ENCODE measurements at regions not wholly inside any gene's neighbourhood (a gene's known extent, or its start where the extent isn't known, plus 50 kb on each side); places are given as distances from the start of the nearest gene placed in this dataset.

DNA sequence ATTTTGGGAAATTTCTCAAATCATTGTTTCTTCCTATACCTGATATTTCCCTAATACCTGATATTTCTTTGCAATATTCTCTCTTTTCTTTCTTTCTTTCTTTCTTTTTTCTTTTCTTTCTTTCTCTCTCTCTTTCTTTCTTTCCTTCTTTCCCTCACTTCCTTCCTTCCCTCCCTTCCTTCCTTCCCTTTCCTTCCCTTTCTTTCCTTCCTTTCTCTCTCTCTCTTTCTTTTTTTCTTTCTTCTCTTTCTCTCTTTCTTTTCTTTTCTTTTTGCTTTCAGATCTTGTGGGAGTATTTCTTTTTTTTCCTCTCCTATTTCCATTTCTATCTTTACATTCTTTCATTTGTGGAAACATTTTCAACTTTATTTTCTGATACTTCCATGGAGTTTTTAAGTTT is 76.1 kb upstream of the ANKEF1 start:
- Histone ChIP-seq H3K4me1 (ENCODE audit: insufficient read depth, low read length) (no peaks in the 10 kb centered on the region), H2AFZ (ENCODE audit: low read depth, low read length) (no peak overlapping the region), H4K20me1 (ENCODE audit: insufficient read depth, low read length) (no peaks in the 10 kb centered on the region), H3K79me2 (ENCODE audit: insufficient read depth, low read length) (no peaks in the 10 kb centered on the region), H3K4me2 (ENCODE audit: low read length) (no peak overlapping the region), H3K27me3 (ENCODE audit: insufficient read depth, low read length) (no peaks in the 10 kb centered on the region), H3K9me3 (ENCODE audit: insufficient read depth, low read depth, low read length) (no peaks in the 10 kb centered on the region), H3K9ac (ENCODE audit: low read length) (no peak overlapping the region), H3K27ac (ENCODE audit: low read depth, low read length) (no peak overlapping the region), H3K36me3 (ENCODE audit: insufficient read depth, low read length) (no peaks in the 10 kb centered on the region), H3K4me3 (ENCODE audit: insufficient read depth, low read depth, low read length) (no peak overlapping the region)
- H3K27me3 Mint-ChIP-seq (ENCODE audit: low read depth, unreplicated experiment): no peaks in the 10 kb centered on the region
- FAIRE-seq (no peak), DNase-seq (ENCODE audit: low read depth) (no peak)
- H3K4me3 Mint-ChIP-seq (ENCODE audit: unreplicated experiment): no peak overlapping the region
- H3K9me3 Mint-ChIP-seq (ENCODE audit: unreplicated experiment): no peaks in the 10 kb centered on the region
- H3K27ac Mint-ChIP-seq (ENCODE audit: unreplicated experiment): no peak overlapping the region
- no peaks in the 10 kb centered on the region for H3K36me3 Mint-ChIP-seq (ENCODE audit: low read depth, unreplicated experiment)
- H3K4me1 Mint-ChIP-seq (ENCODE audit: low read depth, unreplicated experiment): no peaks in the 10 kb centered on the region
- TF ChIP-seq, protein P1, sequence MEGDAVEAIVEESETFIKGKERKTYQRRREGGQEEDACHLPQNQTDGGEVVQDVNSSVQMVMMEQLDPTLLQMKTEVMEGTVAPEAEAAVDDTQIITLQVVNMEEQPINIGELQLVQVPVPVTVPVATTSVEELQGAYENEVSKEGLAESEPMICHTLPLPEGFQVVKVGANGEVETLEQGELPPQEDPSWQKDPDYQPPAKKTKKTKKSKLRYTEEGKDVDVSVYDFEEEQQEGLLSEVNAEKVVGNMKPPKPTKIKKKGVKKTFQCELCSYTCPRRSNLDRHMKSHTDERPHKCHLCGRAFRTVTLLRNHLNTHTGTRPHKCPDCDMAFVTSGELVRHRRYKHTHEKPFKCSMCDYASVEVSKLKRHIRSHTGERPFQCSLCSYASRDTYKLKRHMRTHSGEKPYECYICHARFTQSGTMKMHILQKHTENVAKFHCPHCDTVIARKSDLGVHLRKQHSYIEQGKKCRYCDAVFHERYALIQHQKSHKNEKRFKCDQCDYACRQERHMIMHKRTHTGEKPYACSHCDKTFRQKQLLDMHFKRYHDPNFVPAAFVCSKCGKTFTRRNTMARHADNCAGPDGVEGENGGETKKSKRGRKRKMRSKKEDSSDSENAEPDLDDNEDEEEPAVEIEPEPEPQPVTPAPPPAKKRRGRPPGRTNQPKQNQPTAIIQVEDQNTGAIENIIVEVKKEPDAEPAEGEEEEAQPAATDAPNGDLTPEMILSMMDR (IDR thresholded peaks at IDR 0.05; ENCODE audit: insufficient read depth, low read depth, low read length): no peak
- TF ChIP-seq EZH2 (IDR thresholded peaks at IDR 0.05; ENCODE audit: insufficient read depth, low read length): no peak

DNA sequence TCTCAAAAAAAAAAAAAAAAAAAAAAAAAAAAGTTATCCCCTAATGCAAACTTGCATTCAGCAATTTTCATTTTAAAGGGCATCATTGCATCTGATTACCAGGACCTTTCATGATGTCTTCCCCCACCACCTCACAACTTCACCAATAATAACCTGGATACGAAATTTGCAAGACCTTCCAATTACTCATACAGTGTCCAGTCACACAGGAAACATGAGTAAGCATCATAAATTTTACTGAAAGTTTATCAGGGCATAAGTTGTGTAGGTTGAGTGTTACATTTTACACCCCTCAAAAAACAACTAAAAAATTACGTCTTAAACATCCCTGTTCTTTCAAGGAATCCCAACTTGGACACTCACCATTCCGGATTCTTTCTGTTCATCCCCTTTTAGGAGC is 79.1 kb upstream of the ANKEF1 start:
- H2AFZ ChIP-seq (ENCODE audit: low read depth, low read length): no peak overlapping the region
- Mint-ChIP-seq H3K9me3 (ENCODE audit: unreplicated experiment) (no peaks in the 10 kb centered on the region), H3K27ac (ENCODE audit: unreplicated experiment) (no peak overlapping the region), H3K4me1 (ENCODE audit: low read depth, unreplicated experiment) (no peaks in the 10 kb centered on the region), H3K27me3 (ENCODE audit: low read depth, unreplicated experiment) (no peaks in the 10 kb centered on the region), H3K36me3 (ENCODE audit: low read depth, unreplicated experiment) (no peaks in the 10 kb centered on the region), H3K4me3 (ENCODE audit: unreplicated experiment) (no peak overlapping the region)
- H4K20me1 ChIP-seq (ENCODE audit: insufficient read depth, low read length): no peaks in the 10 kb centered on the region
- H3K4me3 ChIP-seq (ENCODE audit: insufficient read depth, low read depth, low read length): no peak overlapping the region
- no peaks in the 10 kb centered on the region for H3K27me3 ChIP-seq (ENCODE audit: insufficient read depth, low read length)
- H3K9ac ChIP-seq (ENCODE audit: low read length): no peak overlapping the region
- no peak for FAIRE-seq
- H3K36me3 ChIP-seq (ENCODE audit: insufficient read depth, low read length): no peaks in the 10 kb centered on the region
- no peaks in the 10 kb centered on the region for H3K4me1 ChIP-seq (ENCODE audit: insufficient read depth, low read length)
- no peak overlapping the region for H3K27ac ChIP-seq (ENCODE audit: low read depth, low read length)
- no peaks in the 10 kb centered on the region for H3K79me2 ChIP-seq (ENCODE audit: insufficient read depth, low read length)
- H3K4me2 ChIP-seq (ENCODE audit: low read length): no peak overlapping the region
- no peaks in the 10 kb centered on the region for H3K9me3 ChIP-seq (ENCODE audit: insufficient read depth, low read depth, low read length)
- TF ChIP-seq, protein P1 (IDR thresholded peaks at IDR 0.05; ENCODE audit: insufficient read depth, low read depth, low read length): no peak
- TF ChIP-seq EZH2 (IDR thresholded peaks at IDR 0.05; ENCODE audit: insufficient read depth, low read length): no peak
- peak; percentile 52 for DNase-seq (ENCODE audit: low read depth)

DNA sequence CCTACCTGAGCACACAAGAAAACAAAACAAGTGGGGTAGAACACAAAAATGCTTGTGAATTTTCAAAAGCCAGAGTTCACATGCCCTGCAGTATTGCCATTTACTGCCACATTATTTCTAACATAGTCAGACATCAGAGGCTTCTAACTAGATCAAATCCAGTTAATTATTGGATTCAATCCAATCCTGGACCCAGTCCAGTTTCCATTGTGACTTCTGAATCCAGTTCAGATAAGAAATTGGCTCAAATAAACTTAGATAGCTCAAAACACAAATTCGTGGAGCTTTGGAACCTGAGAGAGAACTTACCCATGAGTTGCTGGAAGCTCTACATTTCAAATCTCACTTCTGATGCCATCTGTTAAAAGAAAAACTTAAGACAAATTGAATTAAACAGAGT is 85.2 kb upstream of the ANKEF1 start:
- Histone ChIP-seq H2AFZ (ENCODE audit: low read depth, low read length) (no peak overlapping the region), H4K20me1 (ENCODE audit: insufficient read depth, low read length) (no peaks in the 10 kb centered on the region), H3K27me3 (ENCODE audit: insufficient read depth, low read length) (no peaks in the 10 kb centered on the region), H3K9me3 (ENCODE audit: insufficient read depth, low read depth, low read length) (no peaks in the 10 kb centered on the region), H3K4me1 (ENCODE audit: insufficient read depth, low read length) (no peaks in the 10 kb centered on the region), H3K4me3 (ENCODE audit: insufficient read depth, low read depth, low read length) (no peak overlapping the region), H3K4me2 (ENCODE audit: low read length) (no peak overlapping the region), H3K9ac (ENCODE audit: low read length) (no peak overlapping the region), H3K27ac (ENCODE audit: low read depth, low read length) (no peak overlapping the region), H3K36me3 (ENCODE audit: insufficient read depth, low read length) (no peaks in the 10 kb centered on the region), H3K79me2 (ENCODE audit: insufficient read depth, low read length) (no peaks in the 10 kb centered on the region)
- Mint-ChIP-seq H3K4me3 (ENCODE audit: unreplicated experiment) (no peak overlapping the region), H3K27ac (ENCODE audit: unreplicated experiment) (no peak overlapping the region), H3K27me3 (ENCODE audit: low read depth, unreplicated experiment) (no peaks in the 10 kb centered on the region), H3K4me1 (ENCODE audit: low read depth, unreplicated experiment) (peaks cover 3% of the 10 kb centered on the region), H3K36me3 (ENCODE audit: low read depth, unreplicated experiment) (no peaks in the 10 kb centered on the region), H3K9me3 (ENCODE audit: unreplicated experiment) (no peaks in the 10 kb centered on the region)
- TF ChIP-seq EZH2 (IDR thresholded peaks at IDR 0.05; ENCODE audit: insufficient read depth, low read length): no peak
- TF ChIP-seq, protein P1 (IDR thresholded peaks at IDR 0.05; ENCODE audit: insufficient read depth, low read depth, low read length): no peak
- DNase-seq (ENCODE audit: low read depth) (peak; percentile 11), FAIRE-seq (no peak)

Measured in astrocyte (in vitro differentiated cells and primary cell).